Fibroblast of villous mesenchyme (primary cell): ENCODE measurements at regions not wholly inside any gene's neighbourhood (a gene's known extent, or its start where the extent isn't known, plus 50 kb on each side); places are given as distances from the start of the nearest gene placed in this dataset.

Experiments
- DNase-seq: peaks from one replicate; pipeline ENCODE4 v3.0.0-alpha.2; 2010; ENCODE audit warnings: low read depth
- H3K4me3 ChIP-seq: 2 replicates; pipeline ENCODE4 v1.5.1; 2011; ENCODE audit warnings: low read depth, mild to moderate bottlenecking, low read length
- CTCF ChIP-seq: IDR thresholded peaks from 2 replicates; pipeline ENCODE4 v1.5.1; 2012; ENCODE audit warnings: low read depth, mild to moderate bottlenecking, low read length; ENCODE audit not compliant: insufficient read depth

- DNase-seq, result no peak
- no peak for TF ChIP-seq CTCF
- H3K4me3 ChIP-seq, result no peak overlapping the region
These were observed 226.9 kb upstream of the TMPRSS15 start for GRCh38 chr21:18630446-18630845.

GRCh38 chr21:18636897-18637296 lies 233.3 kb upstream of the TMPRSS15 start:
- DNase-seq, result no peak
- no peak for TF ChIP-seq CTCF
- no peak overlapping the region for H3K4me3 ChIP-seq

- TF ChIP-seq CTCF, result no peak
- H3K4me3 ChIP-seq, result no peak overlapping the region
- no peak for DNase-seq
These were observed 242.5 kb upstream of the TMPRSS15 start for GRCh38 chr21:18646116-18646515.

- no peak for DNase-seq
- TF ChIP-seq CTCF, result no peak
- H3K4me3 ChIP-seq, result no peak overlapping the region
These were observed 252.3 kb upstream of the TMPRSS15 start for GRCh38 chr21:18655931-18656330.

- H3K4me3 ChIP-seq, result no peak overlapping the region
- no peak for DNase-seq
- TF ChIP-seq CTCF, result no peak
These were observed 258.3 kb upstream of the TMPRSS15 start for GRCh38 chr21:18661842-18662241.

GRCh38 chr21:18663663-18664062 lies 260.1 kb upstream of the TMPRSS15 start:
- no peak for TF ChIP-seq CTCF
- no peak overlapping the region for H3K4me3 ChIP-seq
- no peak for DNase-seq

GRCh38 chr21:18666725-18667124 lies 263.1 kb upstream of the TMPRSS15 start:
- TF ChIP-seq CTCF, result no peak
- H3K4me3 ChIP-seq, result no peak overlapping the region
- no peak for DNase-seq
